ENCODE measurements at regions not wholly inside any gene's neighbourhood (a gene's known extent, or its start where the extent isn't known, plus 50 kb on each side); places are given as distances from the start of the nearest gene placed in this dataset.

- TF ChIP-seq CTCF (conservative IDR thresholded peaks at IDR 0.05 in 1 of 2, IDR thresholded peaks at IDR 0.05 in 1 of 2; ENCODE audit: extremely low read depth in 1 of 2, insufficient read depth in 1 of 2, low read depth in 1 of 2, low read length in 2 of 2) (no peak), EZH2 (IDR thresholded peaks at IDR 0.05; ENCODE audit: borderline replicate concordance, low read length) (no peak)
These were observed 251.8 kb downstream of the MAF start for GRCh38 chr16:79348521-79349306.
